ENCODE measurements at regions not wholly inside any gene's neighbourhood (a gene's known extent, or its start where the extent isn't known, plus 50 kb on each side); places are given as distances from the start of the nearest gene placed in this dataset.

DNA sequence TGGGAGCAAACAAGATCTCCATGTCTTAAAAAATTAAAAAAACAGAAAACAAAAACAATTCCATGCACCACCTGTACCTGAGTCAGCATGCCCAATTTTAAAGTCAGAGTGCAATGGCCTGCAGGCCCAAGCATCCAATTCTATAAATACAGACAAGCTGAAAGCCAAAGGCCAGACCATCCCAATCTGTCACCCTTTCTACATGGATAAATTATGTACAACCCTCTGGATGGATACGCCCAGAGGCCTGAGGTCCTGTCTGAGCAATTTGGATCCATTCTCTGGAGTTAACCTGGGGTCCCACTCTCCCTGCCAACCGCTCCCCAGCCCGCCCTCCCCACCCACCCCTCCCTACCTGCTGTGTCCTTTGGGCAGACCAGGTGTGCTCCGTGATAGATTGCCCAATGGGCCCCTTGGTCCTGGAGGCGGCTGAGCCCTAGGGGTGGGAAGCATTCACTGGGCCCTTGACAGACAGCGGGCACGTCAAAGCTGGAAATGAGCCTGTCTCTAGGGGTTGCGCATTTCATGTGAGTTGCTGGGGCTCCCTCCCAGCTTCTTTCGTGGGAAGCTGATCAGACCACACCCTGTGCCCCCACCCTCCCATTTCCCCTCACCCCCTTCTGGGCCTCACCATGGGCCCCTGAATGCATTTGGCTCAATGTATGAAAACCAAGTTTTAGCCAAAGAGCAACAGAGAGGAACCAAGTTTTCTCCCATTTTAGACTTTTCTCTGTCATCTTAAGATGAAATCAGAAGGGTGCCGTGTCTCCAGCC lies 171.3 kb downstream of the BCL11B start:
- DNase-seq, result no peak

DNA sequence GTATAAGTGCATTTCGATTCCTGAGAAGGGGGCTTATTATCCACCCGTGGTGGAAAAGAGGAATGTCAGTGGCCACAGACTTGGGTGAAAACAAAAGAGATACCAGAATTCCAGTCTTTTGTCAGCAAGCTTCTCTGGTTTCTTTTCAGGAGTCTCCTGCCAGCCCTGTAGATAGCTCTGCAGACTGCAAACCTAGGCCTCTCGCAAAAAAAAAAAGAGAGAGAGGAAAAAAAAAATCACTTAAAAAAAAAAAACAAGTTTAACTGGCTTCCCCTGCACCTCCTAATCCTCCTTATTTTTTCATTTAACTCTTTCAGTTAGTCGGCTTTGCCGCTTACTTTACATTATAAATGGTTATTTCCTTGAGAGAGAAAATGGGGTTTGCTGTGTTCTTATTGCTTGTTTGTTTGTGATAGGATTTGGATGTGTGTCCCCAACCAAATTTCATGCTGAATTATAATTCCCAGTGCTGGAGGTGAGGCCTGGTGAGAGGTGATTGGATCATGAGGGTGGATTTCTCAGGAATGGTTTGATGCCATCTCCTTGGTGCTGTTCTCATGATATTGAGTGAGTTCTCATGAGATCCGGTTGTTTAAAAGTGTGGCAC lies 170.0 kb downstream of the BCL11B start:
- DNase-seq, result no peak

DNA sequence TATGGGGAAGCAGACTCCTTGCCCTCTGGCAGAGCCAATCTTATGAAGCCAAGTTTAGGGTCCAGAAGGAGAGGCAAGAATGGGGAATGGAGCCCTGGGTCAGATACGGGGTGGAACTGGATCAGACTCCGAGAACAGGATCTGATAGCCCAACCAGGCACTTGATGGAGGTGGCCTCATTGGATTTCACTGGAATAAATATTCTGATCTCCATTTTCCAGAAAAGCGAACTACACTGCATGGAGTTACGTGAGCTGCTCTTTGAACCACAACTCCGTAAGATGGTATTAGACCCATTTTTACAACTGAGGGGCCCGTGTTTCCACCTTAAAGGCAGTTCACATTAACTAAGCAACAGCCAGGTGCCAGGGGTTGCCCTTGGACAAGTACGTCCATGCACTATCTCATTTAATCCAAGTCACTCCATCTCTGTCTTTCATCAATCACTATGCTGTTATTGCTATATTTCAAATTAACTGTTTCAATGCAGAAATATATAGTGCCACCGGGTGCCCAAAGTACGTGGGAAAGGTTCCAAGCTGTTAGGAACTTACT lies 155.2 kb downstream of the BCL11B start:
- DNase-seq, result no peak

DNA sequence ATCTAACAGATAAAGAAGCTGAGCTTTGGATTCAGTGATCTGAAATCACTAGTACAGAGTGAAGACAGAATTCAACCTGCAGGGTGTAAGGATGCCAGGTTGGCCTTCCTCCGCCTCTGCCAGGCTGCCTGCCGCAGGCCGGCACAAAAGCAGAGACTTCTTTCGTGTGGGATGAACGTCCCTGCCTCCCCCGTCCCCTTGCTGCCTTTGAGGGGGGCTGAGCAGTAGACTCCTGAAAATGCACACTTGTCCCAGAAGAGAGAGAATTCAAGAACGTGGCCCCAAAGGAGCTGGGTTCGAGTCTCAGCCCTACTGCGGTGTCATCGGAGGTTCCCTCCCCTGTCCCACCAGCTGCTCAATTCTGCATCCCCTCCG lies 154.3 kb downstream of the BCL11B start:
- DNase-seq, result no peak

DNA sequence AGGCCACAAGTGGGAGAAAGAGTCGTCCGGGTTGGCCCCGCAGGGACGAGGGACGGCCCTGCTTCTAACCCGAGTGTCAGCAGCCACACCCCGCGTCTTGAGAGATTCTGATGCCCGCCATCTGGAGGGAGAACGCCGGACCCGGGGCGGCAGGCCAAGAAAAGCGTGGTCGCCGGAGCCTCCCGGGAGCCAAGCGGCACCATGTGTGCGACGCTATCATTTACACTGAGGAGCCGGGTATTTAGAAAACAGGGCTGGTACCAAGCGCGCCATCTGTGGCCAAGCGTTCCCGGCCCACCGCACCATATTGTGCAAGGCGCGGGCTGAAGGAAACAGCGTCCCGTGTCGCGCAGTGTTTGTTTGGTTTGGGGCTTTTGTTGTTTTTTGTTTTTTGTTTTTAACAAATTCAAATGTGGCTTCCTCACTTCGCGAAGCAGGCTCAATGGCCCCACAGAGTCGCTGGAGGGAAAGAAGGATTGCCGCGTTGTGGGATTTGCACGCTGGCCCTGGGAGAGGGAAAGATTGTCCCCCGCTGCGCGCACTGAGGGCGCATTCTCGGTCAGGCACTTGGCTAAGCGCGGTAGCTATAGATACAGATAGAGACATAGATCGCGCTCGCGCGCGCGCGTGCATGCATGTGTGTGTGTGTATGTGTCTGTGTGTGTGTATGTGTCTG lies 153.8 kb downstream of the BCL11B start:
- DNase-seq, result no peak

DNA sequence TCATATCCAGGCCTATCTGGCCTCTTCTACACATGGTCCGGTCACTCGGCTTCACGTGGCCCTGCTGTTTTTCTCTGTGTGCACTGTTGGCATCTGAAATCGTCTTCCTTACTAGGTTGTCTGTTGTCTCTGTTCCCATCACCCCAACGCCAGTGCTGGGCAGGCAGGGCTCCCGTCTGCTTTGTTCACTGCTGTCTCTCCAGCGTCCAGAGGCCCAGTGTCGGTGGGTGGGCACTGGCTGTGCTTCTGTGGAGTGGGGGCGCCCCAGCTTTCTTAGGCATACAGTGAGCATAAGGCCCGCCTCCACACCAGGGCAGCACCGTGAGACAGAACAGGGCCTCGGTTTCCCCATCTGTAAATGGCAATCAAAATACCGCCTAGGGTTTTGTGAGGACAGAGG lies 153.1 kb downstream of the BCL11B start:
- DNase-seq, result no peak
